ENCODE measurements at regions not wholly inside any gene's neighbourhood (a gene's known extent, or its start where the extent isn't known, plus 50 kb on each side); places are given as distances from the start of the nearest gene placed in this dataset.

DNA sequence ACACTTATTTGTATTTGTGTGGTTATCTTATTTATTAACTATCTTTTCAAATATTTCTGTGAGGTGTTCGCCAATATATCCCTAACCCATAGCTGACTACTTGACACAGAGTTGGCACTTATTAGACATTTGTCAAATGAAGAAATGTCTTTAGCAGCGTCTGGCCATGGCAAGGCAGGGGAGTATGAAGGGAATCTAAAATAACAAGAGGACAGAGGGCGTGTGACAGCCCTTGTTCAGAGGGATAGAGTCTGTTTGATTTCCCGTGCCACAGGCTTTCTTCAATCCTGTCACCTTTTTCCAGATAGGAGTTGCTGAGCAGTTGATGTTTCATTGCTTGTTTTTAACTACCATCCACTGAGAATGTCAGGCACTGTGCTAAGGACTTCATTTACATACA is 53.6 kb upstream of the SLC39A10 start:
- H3K9me3 ChIP-seq (ENCODE audit: insufficient read depth, low read depth, low read length) = no peaks in the 10 kb centered on the region
- H3K4me2 ChIP-seq (ENCODE audit: low read length) = no peak overlapping the region
- DNase-seq (ENCODE audit: low read depth) (no peak), FAIRE-seq (no peak)
- no peak overlapping the region for H3K27ac ChIP-seq (ENCODE audit: low read depth, low read length)
- Mint-ChIP-seq H3K4me1 (ENCODE audit: low read depth, unreplicated experiment) (peaks cover 9% of the 10 kb centered on the region), H3K36me3 (ENCODE audit: low read depth, unreplicated experiment) (no peaks in the 10 kb centered on the region), H3K9me3 (ENCODE audit: unreplicated experiment) (no peaks in the 10 kb centered on the region), H3K27me3 (ENCODE audit: low read depth, unreplicated experiment) (no peaks in the 10 kb centered on the region), H3K27ac (ENCODE audit: unreplicated experiment) (no peak overlapping the region), H3K4me3 (ENCODE audit: unreplicated experiment) (no peak overlapping the region)
- no peaks in the 10 kb centered on the region for H3K79me2 ChIP-seq (ENCODE audit: insufficient read depth, low read length)
- peaks cover 2% of the 10 kb centered on the region for H3K4me1 ChIP-seq (ENCODE audit: insufficient read depth, low read length)
- H3K9ac ChIP-seq (ENCODE audit: low read length) = no peak overlapping the region
- H2AFZ ChIP-seq (ENCODE audit: low read depth, low read length) = no peak overlapping the region
- no peaks in the 10 kb centered on the region for H3K36me3 ChIP-seq (ENCODE audit: insufficient read depth, low read length)
- H3K27me3 ChIP-seq (ENCODE audit: insufficient read depth, low read length) = no peaks in the 10 kb centered on the region
- TF ChIP-seq, protein P1, sequence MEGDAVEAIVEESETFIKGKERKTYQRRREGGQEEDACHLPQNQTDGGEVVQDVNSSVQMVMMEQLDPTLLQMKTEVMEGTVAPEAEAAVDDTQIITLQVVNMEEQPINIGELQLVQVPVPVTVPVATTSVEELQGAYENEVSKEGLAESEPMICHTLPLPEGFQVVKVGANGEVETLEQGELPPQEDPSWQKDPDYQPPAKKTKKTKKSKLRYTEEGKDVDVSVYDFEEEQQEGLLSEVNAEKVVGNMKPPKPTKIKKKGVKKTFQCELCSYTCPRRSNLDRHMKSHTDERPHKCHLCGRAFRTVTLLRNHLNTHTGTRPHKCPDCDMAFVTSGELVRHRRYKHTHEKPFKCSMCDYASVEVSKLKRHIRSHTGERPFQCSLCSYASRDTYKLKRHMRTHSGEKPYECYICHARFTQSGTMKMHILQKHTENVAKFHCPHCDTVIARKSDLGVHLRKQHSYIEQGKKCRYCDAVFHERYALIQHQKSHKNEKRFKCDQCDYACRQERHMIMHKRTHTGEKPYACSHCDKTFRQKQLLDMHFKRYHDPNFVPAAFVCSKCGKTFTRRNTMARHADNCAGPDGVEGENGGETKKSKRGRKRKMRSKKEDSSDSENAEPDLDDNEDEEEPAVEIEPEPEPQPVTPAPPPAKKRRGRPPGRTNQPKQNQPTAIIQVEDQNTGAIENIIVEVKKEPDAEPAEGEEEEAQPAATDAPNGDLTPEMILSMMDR (IDR thresholded peaks at IDR 0.05; ENCODE audit: insufficient read depth, low read depth, low read length) = no peak
- TF ChIP-seq EZH2 (IDR thresholded peaks at IDR 0.05; ENCODE audit: insufficient read depth, low read length) = no peak
- no peak overlapping the region for H3K4me3 ChIP-seq (ENCODE audit: insufficient read depth, low read depth, low read length)
- no peaks in the 10 kb centered on the region for H4K20me1 ChIP-seq (ENCODE audit: insufficient read depth, low read length)

DNA sequence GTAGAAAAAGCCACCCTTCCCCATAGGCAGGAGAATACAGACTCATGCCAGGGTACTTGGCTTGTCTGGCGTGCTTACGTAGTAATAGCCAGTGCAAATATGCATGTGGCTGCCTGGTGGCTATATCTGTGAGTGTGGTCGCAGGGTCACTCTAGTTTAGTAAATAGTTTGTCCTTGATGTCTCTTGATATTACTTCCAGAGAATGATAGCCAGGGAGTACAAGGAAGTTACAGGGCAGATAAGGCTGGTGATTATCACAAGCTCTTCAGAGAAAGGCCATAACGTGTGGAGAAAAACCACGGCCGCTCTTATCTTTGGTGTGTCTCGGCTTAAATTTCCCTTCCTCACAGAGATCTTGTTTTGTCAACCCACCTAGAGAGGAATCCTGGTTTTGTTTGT is 54.3 kb upstream of the SLC39A10 start:
- FAIRE-seq (no peak), DNase-seq (ENCODE audit: low read depth) (no peak)
- Mint-ChIP-seq H3K9me3 (ENCODE audit: unreplicated experiment) (no peaks in the 10 kb centered on the region), H3K27me3 (ENCODE audit: low read depth, unreplicated experiment) (no peaks in the 10 kb centered on the region), H3K4me3 (ENCODE audit: unreplicated experiment) (no peak overlapping the region), H3K36me3 (ENCODE audit: low read depth, unreplicated experiment) (no peaks in the 10 kb centered on the region), H3K27ac (ENCODE audit: unreplicated experiment) (no peak overlapping the region), H3K4me1 (ENCODE audit: low read depth, unreplicated experiment) (peaks cover 9% of the 10 kb centered on the region)
- Histone ChIP-seq H3K4me2 (ENCODE audit: low read length) (no peak overlapping the region), H3K4me3 (ENCODE audit: insufficient read depth, low read depth, low read length) (no peak overlapping the region), H3K27ac (ENCODE audit: low read depth, low read length) (no peak overlapping the region), H3K4me1 (ENCODE audit: insufficient read depth, low read length) (peaks cover 2% of the 10 kb centered on the region), H3K36me3 (ENCODE audit: insufficient read depth, low read length) (no peaks in the 10 kb centered on the region), H4K20me1 (ENCODE audit: insufficient read depth, low read length) (no peaks in the 10 kb centered on the region), H3K9me3 (ENCODE audit: insufficient read depth, low read depth, low read length) (no peaks in the 10 kb centered on the region), H3K79me2 (ENCODE audit: insufficient read depth, low read length) (no peaks in the 10 kb centered on the region), H3K9ac (ENCODE audit: low read length) (no peak overlapping the region), H3K27me3 (ENCODE audit: insufficient read depth, low read length) (no peaks in the 10 kb centered on the region), H2AFZ (ENCODE audit: low read depth, low read length) (no peak overlapping the region)
- TF ChIP-seq EZH2 (IDR thresholded peaks at IDR 0.05; ENCODE audit: insufficient read depth, low read length) = no peak
- TF ChIP-seq, protein P1 (IDR thresholded peaks at IDR 0.05; ENCODE audit: insufficient read depth, low read depth, low read length) = no peak

DNA sequence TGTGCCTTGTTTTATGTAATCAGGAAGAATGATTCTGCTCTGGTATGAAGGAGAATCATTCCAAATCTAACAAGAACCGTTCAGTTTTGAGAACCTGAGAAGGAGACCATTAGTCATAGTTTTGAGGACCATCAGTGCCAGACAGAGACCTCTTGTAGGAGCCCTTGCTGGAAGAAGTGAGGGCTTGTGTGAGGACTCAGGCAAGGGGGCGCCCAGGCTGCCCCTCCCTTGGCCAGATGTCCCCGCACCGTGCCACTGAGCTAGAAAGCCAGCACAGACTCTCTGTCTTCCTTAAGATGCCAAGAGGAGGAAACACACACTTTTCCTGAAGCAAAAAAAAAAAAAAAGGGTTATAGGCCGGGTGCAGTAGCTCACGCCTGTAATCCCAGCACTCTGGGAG is 55.7 kb upstream of the SLC39A10 start:
- TF ChIP-seq, protein P1 (IDR thresholded peaks at IDR 0.05; ENCODE audit: insufficient read depth, low read depth, low read length) = no peak
- no peak for TF ChIP-seq EZH2 (IDR thresholded peaks at IDR 0.05; ENCODE audit: insufficient read depth, low read length)
- Mint-ChIP-seq H3K4me3 (ENCODE audit: unreplicated experiment) (peak overlapping the region; percentile 1), H3K4me1 (ENCODE audit: low read depth, unreplicated experiment) (peaks cover 15% of the 10 kb centered on the region), H3K27ac (ENCODE audit: unreplicated experiment) (no peak overlapping the region), H3K27me3 (ENCODE audit: low read depth, unreplicated experiment) (no peaks in the 10 kb centered on the region), H3K36me3 (ENCODE audit: low read depth, unreplicated experiment) (no peaks in the 10 kb centered on the region), H3K9me3 (ENCODE audit: unreplicated experiment) (no peaks in the 10 kb centered on the region)
- FAIRE-seq = no peak
- peak overlapping the region; percentile 72 for H2AFZ ChIP-seq (ENCODE audit: low read depth, low read length)
- no peaks in the 10 kb centered on the region for H3K27me3 ChIP-seq (ENCODE audit: insufficient read depth, low read length)
- H3K9me3 ChIP-seq (ENCODE audit: insufficient read depth, low read depth, low read length) = no peaks in the 10 kb centered on the region
- peaks cover 2% of the 10 kb centered on the region for H3K4me1 ChIP-seq (ENCODE audit: insufficient read depth, low read length)
- no peak overlapping the region for H3K9ac ChIP-seq (ENCODE audit: low read length)
- peak; percentile 46 for DNase-seq (ENCODE audit: low read depth)
- H3K79me2 ChIP-seq (ENCODE audit: insufficient read depth, low read length) = no peaks in the 10 kb centered on the region
- H3K27ac ChIP-seq (ENCODE audit: low read depth, low read length) = no peak overlapping the region
- no peak overlapping the region for H3K4me3 ChIP-seq (ENCODE audit: insufficient read depth, low read depth, low read length)
- no peak overlapping the region for H3K4me2 ChIP-seq (ENCODE audit: low read length)
- no peaks in the 10 kb centered on the region for H4K20me1 ChIP-seq (ENCODE audit: insufficient read depth, low read length)
- H3K36me3 ChIP-seq (ENCODE audit: insufficient read depth, low read length) = no peaks in the 10 kb centered on the region
